BJ (cell line): ENCODE measurements at regions not wholly inside any gene's neighbourhood (a gene's known extent, or its start where the extent isn't known, plus 50 kb on each side); places are given as distances from the start of the nearest gene placed in this dataset.
"Not testable (repeated sequence)": the region's sequence is repeated elsewhere in the genome, so short reads cannot be mapped to it uniquely, and the experiment has no call there.

Experiments used
- CTCF ChIA-PET: fragments of 350-600 bp; formaldehyde crosslinking; extraction: SDS; loops from one replicate; lab custom pipeline; 2021; ENCODE audit warnings: antibody characterized with exemption, inconsistent platforms; lab: Yijun Ruan, JAX
- POLR2A ChIA-PET: fragments of 300-600 bp; sonication (Branson Sonifier 250); formaldehyde crosslinking; extraction: SDS; loops from one replicate; lab custom pipeline; 2021; ENCODE audit warnings: antibody characterized with exemption; lab: Charles Lee
- DNase-seq: peaks from one replicate; pipeline ENCODE4 v3.0.0-alpha.2; 2011; ENCODE audit warnings: low read depth
- H3K27me3 ChIP-seq: 2 replicates; pipeline ENCODE4 v1.6.0; 2011; ENCODE audit warnings: low read length; ENCODE audit not compliant: control insufficient read depth, insufficient read depth
- H3K36me3 ChIP-seq: 2 replicates; pipeline ENCODE4 v1.5.1; 2011; ENCODE audit warnings: low read length; ENCODE audit not compliant: control insufficient read depth, insufficient read depth
- H3K4me3 ChIP-seq: 2 replicates; pipeline ENCODE4 v1.5.1; 2011; ENCODE audit warnings: low read depth, mild to moderate bottlenecking, control low read depth, low read length
- TF ChIP-seq, protein P1 (sequence below): IDR thresholded peaks from 2 replicates; pipeline ENCODE4 v1.5.1; 2011; ENCODE audit warnings: low read depth, mild to moderate bottlenecking, control low read depth, inconsistent platforms, low read length, moderate library complexity; ENCODE audit not compliant: insufficient read depth

GRCh38 chr3:170656284-170656683 lies 70.4 kb upstream of the SLC7A14 start:
- ChIA-PET CTCF (interaction anchor here (0.9 kb wide), 1 partner anchor 14 kb away, joined by 3 read pairs; no protein-coding TSS in a partner anchor), POLR2A (no interaction called here)
- Histone ChIP-seq H3K36me3 (no peaks in the 10 kb centered on the region), H3K4me3 (no peak overlapping the region), H3K27me3 (no peaks in the 10 kb centered on the region)
- TF ChIP-seq, protein P1, sequence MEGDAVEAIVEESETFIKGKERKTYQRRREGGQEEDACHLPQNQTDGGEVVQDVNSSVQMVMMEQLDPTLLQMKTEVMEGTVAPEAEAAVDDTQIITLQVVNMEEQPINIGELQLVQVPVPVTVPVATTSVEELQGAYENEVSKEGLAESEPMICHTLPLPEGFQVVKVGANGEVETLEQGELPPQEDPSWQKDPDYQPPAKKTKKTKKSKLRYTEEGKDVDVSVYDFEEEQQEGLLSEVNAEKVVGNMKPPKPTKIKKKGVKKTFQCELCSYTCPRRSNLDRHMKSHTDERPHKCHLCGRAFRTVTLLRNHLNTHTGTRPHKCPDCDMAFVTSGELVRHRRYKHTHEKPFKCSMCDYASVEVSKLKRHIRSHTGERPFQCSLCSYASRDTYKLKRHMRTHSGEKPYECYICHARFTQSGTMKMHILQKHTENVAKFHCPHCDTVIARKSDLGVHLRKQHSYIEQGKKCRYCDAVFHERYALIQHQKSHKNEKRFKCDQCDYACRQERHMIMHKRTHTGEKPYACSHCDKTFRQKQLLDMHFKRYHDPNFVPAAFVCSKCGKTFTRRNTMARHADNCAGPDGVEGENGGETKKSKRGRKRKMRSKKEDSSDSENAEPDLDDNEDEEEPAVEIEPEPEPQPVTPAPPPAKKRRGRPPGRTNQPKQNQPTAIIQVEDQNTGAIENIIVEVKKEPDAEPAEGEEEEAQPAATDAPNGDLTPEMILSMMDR = no peak
- DNase-seq = no peak

- CTCF ChIA-PET = interaction anchor here (1.3 kb wide), 1 partner anchor 13 kb away, joined by 3 read pairs; no protein-coding TSS in a partner anchor
- H3K4me3 ChIP-seq = no peak overlapping the region
- H3K36me3 ChIP-seq = no peaks in the 10 kb centered on the region
- no peaks in the 10 kb centered on the region for H3K27me3 ChIP-seq
- TF ChIP-seq, protein P1 = no peak
- DNase-seq = no peak
- POLR2A ChIA-PET = no interaction called here
These were observed 67.9 kb upstream of the SLC7A14 start for GRCh38 chr3:170653801-170654200.

DNA sequence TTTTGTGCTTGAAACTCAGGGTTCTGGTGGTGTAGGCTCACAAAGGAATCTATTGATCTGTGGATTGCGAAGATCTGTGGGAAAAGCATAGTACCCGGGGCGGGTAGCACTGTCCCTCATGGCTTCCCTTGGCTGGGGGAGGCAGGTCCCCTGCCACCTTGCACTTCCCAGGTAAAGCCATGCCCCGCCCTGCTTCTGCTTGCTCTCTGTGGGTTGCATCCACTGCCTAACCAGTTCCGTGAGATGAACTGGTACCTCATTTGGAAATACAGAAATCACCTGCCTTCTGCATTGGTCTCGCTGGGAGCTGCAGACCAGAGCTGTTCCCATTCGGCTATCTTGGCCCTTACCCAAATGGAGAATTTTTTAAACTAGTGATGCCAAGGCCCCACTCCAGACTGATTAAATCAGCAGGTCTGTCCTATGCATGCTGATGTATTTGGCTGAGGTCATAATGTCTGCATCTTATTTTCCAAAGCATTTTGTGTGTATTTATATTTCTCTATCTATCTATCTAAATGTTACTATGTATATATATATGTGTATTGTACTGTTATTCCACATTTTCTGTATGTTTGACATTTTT lies 65.5 kb upstream of the SLC7A14 start:
- POLR2A ChIA-PET = no interaction called here
- DNase-seq = no peak
- no peaks in the 10 kb centered on the region for H3K27me3 ChIP-seq
- CTCF ChIA-PET = interaction anchor here (1.0 kb wide), 1 partner anchor 25 kb away, joined by 3 read pairs; no protein-coding TSS in a partner anchor
- H3K4me3 ChIP-seq = no peak overlapping the region
- no peaks in the 10 kb centered on the region for H3K36me3 ChIP-seq
- TF ChIP-seq, protein P1 = no peak

GRCh38 chr3:170650557-170650956 lies 64.7 kb upstream of the SLC7A14 start:
- CTCF ChIA-PET = interaction anchor here (1.0 kb wide), 1 partner anchor 24 kb away, joined by 3 read pairs; no protein-coding TSS in a partner anchor

DNA sequence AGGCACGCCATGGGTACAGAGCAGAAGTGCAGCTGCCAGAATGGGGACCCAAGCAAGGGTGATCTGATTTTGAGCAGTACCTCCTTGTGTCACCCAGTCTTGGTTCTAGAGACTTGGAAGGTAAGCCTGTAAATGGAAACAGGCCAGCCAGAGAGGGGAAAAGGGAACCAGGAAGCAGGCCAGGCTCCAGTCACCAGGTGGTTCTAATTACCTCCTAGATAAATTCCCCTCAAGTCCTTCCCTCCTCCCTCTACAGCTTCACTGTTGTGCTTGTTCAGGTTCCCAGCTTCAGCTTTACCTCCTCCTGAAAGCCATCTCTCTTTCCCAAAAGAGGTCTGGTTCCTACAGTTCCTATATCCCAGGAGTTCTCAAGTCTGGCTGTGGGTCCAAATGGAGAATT lies 58.8 kb upstream of the SLC7A14 start:
- Histone ChIP-seq H3K36me3 (no peaks in the 10 kb centered on the region), H3K27me3 (no peaks in the 10 kb centered on the region), H3K4me3 (no peak overlapping the region)
- DNase-seq = no peak
- ChIA-PET POLR2A (no interaction called here), CTCF (interaction anchor here (0.7 kb wide), 1 partner anchor 122 kb away, joined by 5 read pairs; no protein-coding TSS in a partner anchor)
- TF ChIP-seq, protein P1 = no peak

More at GRCh38 chr3:170650557-170650956, 64.7 kb upstream of the SLC7A14 start:
- POLR2A ChIA-PET, H3K36me3 ChIP-seq, H3K27me3 ChIP-seq, H3K4me3 ChIP-seq, DNase-seq: not testable (repeated sequence)

DNA sequence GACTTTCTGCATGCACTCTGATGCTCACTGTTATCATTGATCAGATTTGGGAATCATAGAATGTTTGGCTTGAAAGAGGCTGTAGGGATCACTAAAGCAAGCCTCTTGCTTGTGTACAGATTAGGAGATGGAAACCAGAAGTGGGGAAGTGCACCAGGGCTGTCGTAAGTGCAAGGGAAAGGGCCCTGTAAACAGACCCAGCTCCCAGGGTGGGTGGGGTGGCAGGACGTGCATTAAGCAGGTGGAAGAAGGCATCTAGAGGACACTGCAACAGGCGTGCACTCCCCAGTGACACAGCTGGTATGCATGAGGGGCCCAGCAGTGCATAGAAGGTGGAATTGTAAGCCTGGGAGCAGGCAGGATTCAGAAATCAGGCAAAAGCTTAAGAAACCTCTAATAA lies 58.0 kb upstream of the SLC7A14 start:
- POLR2A ChIA-PET = no interaction called here
- H3K4me3 ChIP-seq = no peak overlapping the region
- no peaks in the 10 kb centered on the region for H3K36me3 ChIP-seq
- CTCF ChIA-PET = no interaction called here
- TF ChIP-seq, protein P1 = no peak
- DNase-seq = no peak
- H3K27me3 ChIP-seq = no peaks in the 10 kb centered on the region
